ENCODE measurements at regions not wholly inside any gene's neighbourhood (a gene's known extent, or its start where the extent isn't known, plus 50 kb on each side); places are given as distances from the start of the nearest gene placed in this dataset.

GRCh38 chr6:91135406-91136103 is 548.7 kb upstream of the MAP3K7 start:
- TF ChIP-seq CTCF (IDR thresholded peaks at IDR 0.05), result no peak
- TF ChIP-seq POLR2A (IDR thresholded peaks at IDR 0.05), result no peak

Measured in body of pancreas (tissue), 4 donors.